Osteoblast (primary cell): ENCODE measurements at regions not wholly inside any gene's neighbourhood (a gene's known extent, or its start where the extent isn't known, plus 50 kb on each side); places are given as distances from the start of the nearest gene placed in this dataset.

Source experiments
- DNase-seq: peaks from one replicate; pipeline ENCODE4 v3.0.0; 2011; ENCODE audit warnings: low spot score, mixed read lengths; ENCODE audit not compliant: insufficient read length; ENCODE audit errors: missing footprints
- H2AFZ ChIP-seq: 2 replicates; pipeline ENCODE4 v1.6.0; 2011; ENCODE audit warnings: mild to moderate bottlenecking, low read length
- H3K27ac ChIP-seq: 2 replicates; pipeline ENCODE4 v1.5.1; 2011; ENCODE audit warnings: mild to moderate bottlenecking, low read depth, low read length, moderate library complexity
- H3K27me3 ChIP-seq: 2 replicates; pipeline ENCODE4 v1.6.0; 2012; ENCODE audit warnings: mild to moderate bottlenecking, control low read depth, inconsistent platforms, low read length, moderate library complexity; ENCODE audit not compliant: insufficient read depth
- H3K36me3 ChIP-seq: 2 replicates; pipeline ENCODE4 v1.5.1; 2011; ENCODE audit warnings: mild to moderate bottlenecking, low read length, control low read depth, moderate library complexity; ENCODE audit not compliant: insufficient read depth
- H3K4me1 ChIP-seq: 2 replicates; pipeline ENCODE4 v1.5.1; 2011; ENCODE audit warnings: mild to moderate bottlenecking, low read length, control low read depth, moderate library complexity; ENCODE audit not compliant: insufficient read depth
- H3K4me2 ChIP-seq: 2 replicates; pipeline ENCODE4 v1.6.0; 2011; ENCODE audit warnings: mild to moderate bottlenecking, low read length; ENCODE audit not compliant: insufficient read depth
- H3K4me3 ChIP-seq: fragments of 200-600 bp; sonication (generic); 3 replicates; pipeline ENCODE4 v1.5.1; 2012; ENCODE audit warnings: mild to moderate bottlenecking, low read length, inconsistent platforms; ENCODE audit not compliant: insufficient read depth
- H3K79me2 ChIP-seq: 2 replicates; pipeline ENCODE4 v1.6.0; 2012; ENCODE audit warnings: mild to moderate bottlenecking, low read length, control low read depth, inconsistent platforms; ENCODE audit not compliant: insufficient read depth
- H3K9me3 ChIP-seq: 2 replicates; pipeline ENCODE4 v1.5.1; 2011; ENCODE audit warnings: low read depth, low read length, control low read depth
- H4K20me1 ChIP-seq: 2 replicates; pipeline ENCODE4 v1.6.0; 2012; ENCODE audit warnings: mild to moderate bottlenecking, low read length, control low read depth; ENCODE audit not compliant: insufficient read depth
- TF ChIP-seq, protein P1 (sequence below): IDR thresholded peaks from 2 replicates; pipeline ENCODE4 v1.5.1; 2011; ENCODE audit warnings: mild to moderate bottlenecking, low read depth, low read length, moderate library complexity; ENCODE audit errors: extremely low read depth

DNA sequence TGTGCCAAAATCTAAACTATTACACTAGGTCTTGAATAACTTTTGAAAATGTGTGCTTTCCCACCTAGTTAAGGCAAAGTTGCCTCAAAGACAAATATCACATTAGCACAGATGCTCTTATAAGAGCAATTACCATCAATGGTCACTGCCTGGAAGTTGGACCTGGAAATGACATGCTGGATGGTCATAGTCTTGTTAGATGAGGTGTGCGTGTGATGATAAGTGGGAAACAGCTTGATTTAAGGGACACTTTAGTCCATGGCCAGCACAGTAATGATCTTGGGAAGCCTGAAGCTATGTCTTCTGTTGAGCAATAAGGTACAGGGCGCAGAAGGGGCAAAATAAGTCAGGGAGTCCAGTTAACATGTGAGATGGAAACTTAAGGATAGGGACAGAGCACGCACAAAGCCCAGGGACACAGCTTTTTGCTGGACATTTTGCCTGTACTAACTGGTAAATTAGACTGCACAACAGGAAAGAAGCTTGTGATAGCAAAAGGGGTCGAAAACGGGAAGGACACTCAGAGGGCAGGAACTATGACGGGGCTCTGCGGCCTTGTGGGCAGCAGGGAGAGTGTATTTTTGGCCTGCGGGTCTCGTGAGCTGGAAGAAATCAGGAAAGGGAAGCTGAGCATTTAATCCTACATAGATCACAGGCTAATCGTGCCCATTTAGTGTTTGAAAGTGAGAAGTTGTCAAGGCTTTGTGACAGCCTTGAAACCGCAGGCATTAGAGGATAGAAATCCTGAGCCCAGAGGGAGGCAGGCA, 66.7 kb upstream of the BMP2 start:
- Histone ChIP-seq H3K4me1 (peaks cover 19% of the 10 kb centered on the region), H2AFZ (no peak overlapping the region)
- no peak for DNase-seq

DNA sequence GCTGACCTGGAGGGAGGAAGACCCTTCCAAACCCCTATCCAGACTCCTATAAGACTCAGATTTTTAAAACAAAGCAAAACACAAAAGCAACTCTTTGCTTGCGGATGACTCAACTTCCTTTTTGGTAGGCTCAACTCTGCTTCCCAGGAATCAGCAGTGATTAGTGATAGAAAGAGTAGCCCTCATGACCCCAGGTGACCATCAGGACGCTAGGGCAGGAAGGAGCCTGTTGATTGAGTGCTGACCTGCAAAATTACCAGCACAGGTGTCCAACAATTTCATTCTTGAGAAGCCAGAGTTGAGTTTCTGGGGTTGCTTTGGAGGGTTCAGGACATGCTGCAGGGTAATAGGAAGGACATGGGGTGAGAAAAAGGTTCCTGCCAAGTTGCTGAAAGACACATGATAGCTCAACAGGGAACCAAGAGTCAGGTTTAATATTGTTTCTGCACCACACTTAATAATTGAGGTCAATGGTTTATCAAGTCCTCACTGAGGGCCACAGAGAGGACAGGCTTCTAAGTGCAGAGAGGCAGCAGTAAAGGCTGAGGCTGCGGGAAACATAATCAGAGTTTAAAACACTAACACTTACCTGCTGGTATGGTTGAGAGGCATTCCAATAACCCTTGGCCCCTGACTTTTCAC, 67.4 kb upstream of the BMP2 start:
- no peaks in the 10 kb centered on the region for H3K9me3 ChIP-seq
- H3K27ac ChIP-seq = no peak overlapping the region
- TF ChIP-seq, protein P1, sequence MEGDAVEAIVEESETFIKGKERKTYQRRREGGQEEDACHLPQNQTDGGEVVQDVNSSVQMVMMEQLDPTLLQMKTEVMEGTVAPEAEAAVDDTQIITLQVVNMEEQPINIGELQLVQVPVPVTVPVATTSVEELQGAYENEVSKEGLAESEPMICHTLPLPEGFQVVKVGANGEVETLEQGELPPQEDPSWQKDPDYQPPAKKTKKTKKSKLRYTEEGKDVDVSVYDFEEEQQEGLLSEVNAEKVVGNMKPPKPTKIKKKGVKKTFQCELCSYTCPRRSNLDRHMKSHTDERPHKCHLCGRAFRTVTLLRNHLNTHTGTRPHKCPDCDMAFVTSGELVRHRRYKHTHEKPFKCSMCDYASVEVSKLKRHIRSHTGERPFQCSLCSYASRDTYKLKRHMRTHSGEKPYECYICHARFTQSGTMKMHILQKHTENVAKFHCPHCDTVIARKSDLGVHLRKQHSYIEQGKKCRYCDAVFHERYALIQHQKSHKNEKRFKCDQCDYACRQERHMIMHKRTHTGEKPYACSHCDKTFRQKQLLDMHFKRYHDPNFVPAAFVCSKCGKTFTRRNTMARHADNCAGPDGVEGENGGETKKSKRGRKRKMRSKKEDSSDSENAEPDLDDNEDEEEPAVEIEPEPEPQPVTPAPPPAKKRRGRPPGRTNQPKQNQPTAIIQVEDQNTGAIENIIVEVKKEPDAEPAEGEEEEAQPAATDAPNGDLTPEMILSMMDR = no peak
- H3K4me1 ChIP-seq = peaks cover 13% of the 10 kb centered on the region
- H2AFZ ChIP-seq = no peak overlapping the region
- H3K4me2 ChIP-seq = no peak overlapping the region
- no peaks in the 10 kb centered on the region for H4K20me1 ChIP-seq
- no peak for DNase-seq
- H3K36me3 ChIP-seq = no peaks in the 10 kb centered on the region
- H3K4me3 ChIP-seq = no peak overlapping the region
- H3K79me2 ChIP-seq = no peaks in the 10 kb centered on the region
- peaks cover 3% of the 10 kb centered on the region for H3K27me3 ChIP-seq

More for the DNA sequence above, 66.7 kb upstream of the BMP2 start:
- Histone ChIP-seq H3K4me2 (no peak overlapping the region), H3K4me3 (no peak overlapping the region), H3K36me3 (no peaks in the 10 kb centered on the region), H4K20me1 (no peaks in the 10 kb centered on the region), H3K27ac (no peak overlapping the region), H3K27me3 (peaks cover 3% of the 10 kb centered on the region), H3K9me3 (no peaks in the 10 kb centered on the region), H3K79me2 (no peaks in the 10 kb centered on the region)
- TF ChIP-seq, protein P1 = no peak

DNA sequence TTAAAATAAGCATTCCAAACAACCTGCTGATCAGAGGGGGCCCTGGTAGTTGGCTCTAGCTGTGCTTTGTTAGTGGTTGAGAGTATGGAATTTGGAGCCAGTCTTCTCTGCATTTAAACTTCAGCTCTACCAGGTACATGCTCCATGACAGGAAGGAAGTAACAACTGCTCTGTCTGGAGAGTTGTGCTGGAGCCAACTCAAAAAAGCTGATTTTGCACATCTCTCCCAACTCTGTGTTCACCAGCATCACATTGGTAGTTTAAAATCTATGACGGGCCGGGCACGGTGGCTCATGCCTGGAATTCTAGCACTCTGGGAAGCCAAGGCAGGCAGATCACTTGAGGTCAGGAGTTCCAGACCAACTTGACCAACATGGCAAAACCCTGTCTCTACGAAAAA, 68.8 kb upstream of the BMP2 start:
- Histone ChIP-seq H3K79me2 (no peaks in the 10 kb centered on the region), H3K27ac (no peak overlapping the region), H3K4me1 (peaks cover 2% of the 10 kb centered on the region), H3K27me3 (peaks cover 3% of the 10 kb centered on the region), H3K9me3 (no peaks in the 10 kb centered on the region), H3K4me3 (no peak overlapping the region), H4K20me1 (no peaks in the 10 kb centered on the region), H3K4me2 (no peak overlapping the region), H2AFZ (no peak overlapping the region), H3K36me3 (no peaks in the 10 kb centered on the region)
- TF ChIP-seq, protein P1 = no peak
- DNase-seq = no peak

DNA sequence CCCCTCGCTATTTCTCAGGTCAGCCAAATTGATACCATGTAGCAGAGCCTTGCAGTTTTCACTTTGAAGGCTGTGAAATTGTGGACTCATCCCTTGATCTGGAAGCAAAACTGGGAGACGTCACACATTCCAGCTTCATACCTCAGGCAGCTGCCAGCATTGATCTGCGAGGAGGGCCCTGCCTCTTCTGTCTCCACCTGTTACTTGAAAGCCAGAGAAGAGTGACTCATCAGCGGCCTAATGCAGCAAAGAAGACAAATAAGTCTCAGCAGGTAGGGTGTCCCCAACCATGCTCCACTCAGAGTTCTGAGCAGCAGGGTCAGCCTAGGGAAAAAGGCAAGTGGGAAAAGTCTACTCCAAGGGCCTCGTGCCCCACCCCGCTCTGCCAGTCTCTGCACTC, 69.4 kb upstream of the BMP2 start:
- H3K4me1 ChIP-seq = no peaks in the 10 kb centered on the region
- DNase-seq = no peak
- H3K4me3 ChIP-seq = no peak overlapping the region
- no peaks in the 10 kb centered on the region for H3K79me2 ChIP-seq
- H3K4me2 ChIP-seq = no peak overlapping the region
- H2AFZ ChIP-seq = no peak overlapping the region
- H3K9me3 ChIP-seq = no peaks in the 10 kb centered on the region
- H4K20me1 ChIP-seq = no peaks in the 10 kb centered on the region
- peaks cover 3% of the 10 kb centered on the region for H3K27me3 ChIP-seq
- H3K27ac ChIP-seq = no peak overlapping the region
- TF ChIP-seq, protein P1 = no peak
- H3K36me3 ChIP-seq = no peaks in the 10 kb centered on the region
